ENCODE measurements at regions not wholly inside any gene's neighbourhood (a gene's known extent, or its start where the extent isn't known, plus 50 kb on each side); places are given as distances from the start of the nearest gene placed in this dataset.

- H3K27ac ChIP-seq, result no peak overlapping the region
- no peak for TF ChIP-seq CTCF (IDR thresholded peaks at IDR 0.05)
- H3K4me3 ChIP-seq, result no peak overlapping the region
- H3K9ac ChIP-seq (ENCODE audit: low read depth in 2 of 2, low read length in 2 of 2), result no peak overlapping the region
- no peaks in the 10 kb centered on the region for H3K36me3 ChIP-seq
- H3K27me3 ChIP-seq, result no peaks in the 10 kb centered on the region
- DNase-seq, result peak; percentile 72
- no peaks in the 10 kb centered on the region for H3K9me3 ChIP-seq
- H3K4me1 ChIP-seq, result peaks cover 3% of the 10 kb centered on the region
- intact Hi-C loops (cut with DNase I), result no loop called here
Measured at GRCh38 chr15:45842151-45842550, 207.3 kb downstream of the SQOR start.

- intact Hi-C loops (cut with DNase I), result no loop called here
Measured at GRCh38 chr15:45847645-45848044, 212.8 kb downstream of the SQOR start.

GRCh38 chr15:45849136-45849535, 214.3 kb downstream of the SQOR start:
- H3K27ac ChIP-seq, result no peak overlapping the region
- H3K4me3 ChIP-seq, result no peak overlapping the region
- H3K9ac ChIP-seq (ENCODE audit: low read depth in 2 of 2, low read length in 2 of 2), result no peak overlapping the region
- TF ChIP-seq CTCF (IDR thresholded peaks at IDR 0.05), result no peak
- H3K9me3 ChIP-seq, result no peaks in the 10 kb centered on the region
- no peak for DNase-seq
- intact Hi-C loops (cut with DNase I), result no loop called here
- H3K4me1 ChIP-seq, result no peaks in the 10 kb centered on the region
- no peaks in the 10 kb centered on the region for H3K36me3 ChIP-seq
- no peaks in the 10 kb centered on the region for H3K27me3 ChIP-seq

More at GRCh38 chr15:45847645-45848044, 212.8 kb downstream of the SQOR start:
- no peak for TF ChIP-seq CTCF (IDR thresholded peaks at IDR 0.05)
- H3K4me3 ChIP-seq, result no peak overlapping the region
- no peak overlapping the region for H3K27ac ChIP-seq
- H3K9me3 ChIP-seq, result no peaks in the 10 kb centered on the region
- H3K4me1 ChIP-seq, result no peaks in the 10 kb centered on the region
- no peak overlapping the region for H3K9ac ChIP-seq (ENCODE audit: low read depth in 2 of 2, low read length in 2 of 2)
- no peaks in the 10 kb centered on the region for H3K27me3 ChIP-seq
- no peaks in the 10 kb centered on the region for H3K36me3 ChIP-seq
- no peak for DNase-seq

GRCh38 chr15:45854455-45855202, 219.8 kb downstream of the SQOR start:
- intact Hi-C loops (cut with DNase I), result no loop called here
- DNase-seq, result no peak
- H3K27ac ChIP-seq, result no peak overlapping the region
- H3K27me3 ChIP-seq, result no peaks in the 10 kb centered on the region
- H3K9ac ChIP-seq (ENCODE audit: low read depth in 2 of 2, low read length in 2 of 2), result no peak overlapping the region
- H3K4me3 ChIP-seq, result no peak overlapping the region
- H3K36me3 ChIP-seq, result no peaks in the 10 kb centered on the region
- H3K4me1 ChIP-seq, result no peaks in the 10 kb centered on the region
- H3K9me3 ChIP-seq, result no peaks in the 10 kb centered on the region
- no peak for TF ChIP-seq CTCF (IDR thresholded peaks at IDR 0.05)

GRCh38 chr15:45855210-45855906, 220.5 kb downstream of the SQOR start:
- no peak overlapping the region for H3K4me3 ChIP-seq
- no peak overlapping the region for H3K9ac ChIP-seq (ENCODE audit: low read depth in 2 of 2, low read length in 2 of 2)
- no peak for DNase-seq
- H3K27me3 ChIP-seq, result no peaks in the 10 kb centered on the region
- no peaks in the 10 kb centered on the region for H3K36me3 ChIP-seq
- TF ChIP-seq CTCF (IDR thresholded peaks at IDR 0.05), result no peak
- H3K4me1 ChIP-seq, result no peaks in the 10 kb centered on the region
- intact Hi-C loops (cut with DNase I), result no loop called here
- H3K9me3 ChIP-seq, result no peaks in the 10 kb centered on the region
- H3K27ac ChIP-seq, result no peak overlapping the region

All from colonic mucosa (tissue), 4 donors.